ENCODE measurements at regions not wholly inside any gene's neighbourhood (a gene's known extent, or its start where the extent isn't known, plus 50 kb on each side); places are given as distances from the start of the nearest gene placed in this dataset.

DNA sequence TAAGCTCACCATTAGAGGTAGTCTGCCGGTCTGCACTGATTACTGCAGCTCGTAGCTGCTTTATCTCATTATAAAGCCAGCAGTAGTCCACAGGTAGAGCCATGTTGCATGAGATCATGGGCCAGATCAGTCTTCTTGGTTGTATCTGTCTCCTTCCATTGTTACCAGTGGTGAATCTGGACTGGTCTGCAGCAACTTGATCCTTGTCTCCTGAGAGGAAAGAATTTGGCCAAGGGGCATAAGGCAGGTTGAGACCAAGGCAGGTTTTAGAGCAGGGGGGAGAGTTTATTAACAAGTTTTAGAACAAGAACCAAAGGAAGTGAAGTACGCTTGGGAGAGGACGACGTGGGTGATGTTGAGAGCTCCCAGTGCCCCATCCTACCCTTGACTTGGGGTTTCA is 228.5 kb downstream of the STIM2 start:
- TF ChIP-seq, protein P1, sequence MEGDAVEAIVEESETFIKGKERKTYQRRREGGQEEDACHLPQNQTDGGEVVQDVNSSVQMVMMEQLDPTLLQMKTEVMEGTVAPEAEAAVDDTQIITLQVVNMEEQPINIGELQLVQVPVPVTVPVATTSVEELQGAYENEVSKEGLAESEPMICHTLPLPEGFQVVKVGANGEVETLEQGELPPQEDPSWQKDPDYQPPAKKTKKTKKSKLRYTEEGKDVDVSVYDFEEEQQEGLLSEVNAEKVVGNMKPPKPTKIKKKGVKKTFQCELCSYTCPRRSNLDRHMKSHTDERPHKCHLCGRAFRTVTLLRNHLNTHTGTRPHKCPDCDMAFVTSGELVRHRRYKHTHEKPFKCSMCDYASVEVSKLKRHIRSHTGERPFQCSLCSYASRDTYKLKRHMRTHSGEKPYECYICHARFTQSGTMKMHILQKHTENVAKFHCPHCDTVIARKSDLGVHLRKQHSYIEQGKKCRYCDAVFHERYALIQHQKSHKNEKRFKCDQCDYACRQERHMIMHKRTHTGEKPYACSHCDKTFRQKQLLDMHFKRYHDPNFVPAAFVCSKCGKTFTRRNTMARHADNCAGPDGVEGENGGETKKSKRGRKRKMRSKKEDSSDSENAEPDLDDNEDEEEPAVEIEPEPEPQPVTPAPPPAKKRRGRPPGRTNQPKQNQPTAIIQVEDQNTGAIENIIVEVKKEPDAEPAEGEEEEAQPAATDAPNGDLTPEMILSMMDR (IDR thresholded peaks at IDR 0.05; ENCODE audit: insufficient read depth, low read length) = no peak
- TF ChIP-seq, protein P2, sequence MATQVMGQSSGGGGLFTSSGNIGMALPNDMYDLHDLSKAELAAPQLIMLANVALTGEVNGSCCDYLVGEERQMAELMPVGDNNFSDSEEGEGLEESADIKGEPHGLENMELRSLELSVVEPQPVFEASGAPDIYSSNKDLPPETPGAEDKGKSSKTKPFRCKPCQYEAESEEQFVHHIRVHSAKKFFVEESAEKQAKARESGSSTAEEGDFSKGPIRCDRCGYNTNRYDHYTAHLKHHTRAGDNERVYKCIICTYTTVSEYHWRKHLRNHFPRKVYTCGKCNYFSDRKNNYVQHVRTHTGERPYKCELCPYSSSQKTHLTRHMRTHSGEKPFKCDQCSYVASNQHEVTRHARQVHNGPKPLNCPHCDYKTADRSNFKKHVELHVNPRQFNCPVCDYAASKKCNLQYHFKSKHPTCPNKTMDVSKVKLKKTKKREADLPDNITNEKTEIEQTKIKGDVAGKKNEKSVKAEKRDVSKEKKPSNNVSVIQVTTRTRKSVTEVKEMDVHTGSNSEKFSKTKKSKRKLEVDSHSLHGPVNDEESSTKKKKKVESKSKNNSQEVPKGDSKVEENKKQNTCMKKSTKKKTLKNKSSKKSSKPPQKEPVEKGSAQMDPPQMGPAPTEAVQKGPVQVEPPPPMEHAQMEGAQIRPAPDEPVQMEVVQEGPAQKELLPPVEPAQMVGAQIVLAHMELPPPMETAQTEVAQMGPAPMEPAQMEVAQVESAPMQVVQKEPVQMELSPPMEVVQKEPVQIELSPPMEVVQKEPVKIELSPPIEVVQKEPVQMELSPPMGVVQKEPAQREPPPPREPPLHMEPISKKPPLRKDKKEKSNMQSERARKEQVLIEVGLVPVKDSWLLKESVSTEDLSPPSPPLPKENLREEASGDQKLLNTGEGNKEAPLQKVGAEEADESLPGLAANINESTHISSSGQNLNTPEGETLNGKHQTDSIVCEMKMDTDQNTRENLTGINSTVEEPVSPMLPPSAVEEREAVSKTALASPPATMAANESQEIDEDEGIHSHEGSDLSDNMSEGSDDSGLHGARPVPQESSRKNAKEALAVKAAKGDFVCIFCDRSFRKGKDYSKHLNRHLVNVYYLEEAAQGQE (IDR thresholded peaks at IDR 0.05; ENCODE audit: insufficient replicate concordance, low read depth) = no peak
- no peak for TF ChIP-seq POLR2AphosphoS5 (IDR thresholded peaks at IDR 0.05; ENCODE audit: low read depth)

Data from HL-60 (cell line).